Osteocyte (in vitro differentiated cells): ENCODE measurements at regions not wholly inside any gene's neighbourhood (a gene's known extent, or its start where the extent isn't known, plus 50 kb on each side); places are given as distances from the start of the nearest gene placed in this dataset.

Experiments
- DNase-seq: peaks from one replicate; pipeline ENCODE4 v3.0.0; 2021; ENCODE audit warnings: mixed read lengths; ENCODE audit not compliant: unreplicated experiment; ENCODE audit errors: extremely low spot score
- H3K27ac Mint-ChIP-seq: one replicate; pipeline ENCODE4 v1.8.0; 2021; ENCODE audit warnings: mild to moderate bottlenecking, mixed read lengths; ENCODE audit not compliant: unreplicated experiment
- H3K27me3 Mint-ChIP-seq: one replicate; pipeline ENCODE4 v1.8.0; 2021; ENCODE audit warnings: mixed read lengths; ENCODE audit not compliant: unreplicated experiment
- H3K36me3 Mint-ChIP-seq: one replicate; pipeline ENCODE4 v1.8.0; 2021; ENCODE audit warnings: mixed read lengths; ENCODE audit not compliant: unreplicated experiment
- H3K4me1 Mint-ChIP-seq: one replicate; pipeline ENCODE4 v1.8.0; 2021; ENCODE audit warnings: mixed read lengths; ENCODE audit not compliant: unreplicated experiment
- H3K4me3 Mint-ChIP-seq: one replicate; pipeline ENCODE4 v1.8.0; 2021; ENCODE audit warnings: mild to moderate bottlenecking, moderate library complexity, mixed read lengths; ENCODE audit not compliant: unreplicated experiment
- H3K9me3 Mint-ChIP-seq: one replicate; pipeline ENCODE4 v1.8.0; 2021; ENCODE audit warnings: mixed read lengths; ENCODE audit not compliant: unreplicated experiment
- CTCF ChIP-seq: fragments of 200-600 bp; sonication (generic); IDR thresholded peaks from 2 replicates; pipeline ENCODE4 v1.5.0; 2021; ENCODE audit warnings: antibody characterized with exemption, mild to moderate bottlenecking, moderate library complexity

DNA sequence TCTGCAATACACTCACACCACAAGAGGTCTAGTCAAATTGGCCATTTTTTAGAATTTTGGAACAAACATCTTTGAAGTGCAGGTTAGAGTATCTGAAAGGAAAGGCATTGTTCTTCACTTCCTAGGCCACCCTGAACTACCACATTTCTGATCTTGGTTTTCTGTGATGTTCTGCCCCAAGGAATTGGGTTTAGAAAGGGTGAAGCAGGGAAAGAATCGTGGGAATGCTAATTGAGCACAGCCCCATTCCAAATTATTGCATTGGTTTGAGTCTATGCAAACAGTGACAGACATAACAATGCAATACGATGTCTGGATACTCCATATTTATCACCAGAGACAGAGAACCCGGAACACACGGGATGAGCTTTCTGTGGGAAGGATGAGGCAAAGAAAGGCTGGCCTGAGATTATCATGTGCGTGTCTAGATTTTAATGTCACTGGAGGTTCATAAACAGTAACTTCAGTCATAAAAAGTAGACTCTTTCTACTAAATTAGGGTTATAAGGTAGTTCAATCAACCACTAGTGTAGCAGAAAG, 195.3 kb upstream of the BLID start:
- TF ChIP-seq CTCF = no peak
- Mint-ChIP-seq H3K4me1 (no peaks in the 10 kb centered on the region), H3K9me3 (no peaks in the 10 kb centered on the region), H3K27ac (no peak overlapping the region), H3K27me3 (peaks cover 54% of the 10 kb centered on the region), H3K36me3 (no peaks in the 10 kb centered on the region), H3K4me3 (no peak overlapping the region)
- DNase-seq = no peak

DNA sequence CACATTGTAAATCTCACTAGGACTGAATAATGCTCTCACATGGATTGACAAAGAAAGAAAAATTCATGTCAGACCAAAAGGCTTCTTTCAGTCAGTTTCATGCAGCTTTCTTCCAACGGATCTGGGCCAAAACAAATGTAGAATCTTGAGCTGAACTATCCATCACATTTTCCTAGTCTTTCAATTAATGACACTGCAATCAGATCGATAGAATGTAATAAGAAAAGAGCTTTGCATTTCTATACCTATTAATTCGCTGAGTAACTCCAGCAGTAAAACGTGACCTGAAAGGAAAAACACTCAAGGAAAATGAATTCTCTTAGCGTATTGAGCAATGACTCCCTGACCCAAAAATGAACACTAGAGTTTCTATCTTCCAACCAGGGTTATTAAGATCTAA, 194.8 kb upstream of the BLID start:
- no peak overlapping the region for H3K4me3 Mint-ChIP-seq
- H3K4me1 Mint-ChIP-seq = no peaks in the 10 kb centered on the region

GRCh38 chr11:122309262-122309925, 193.4 kb upstream of the BLID start:
- Mint-ChIP-seq H3K27me3 (peaks cover 64% of the 10 kb centered on the region), H3K36me3 (no peaks in the 10 kb centered on the region), H3K4me1 (no peaks in the 10 kb centered on the region), H3K27ac (no peak overlapping the region), H3K4me3 (no peak overlapping the region), H3K9me3 (no peaks in the 10 kb centered on the region)
- DNase-seq = no peak
- no peak for TF ChIP-seq CTCF

More for the DNA sequence above, 194.8 kb upstream of the BLID start:
- no peak for DNase-seq
- no peak overlapping the region for H3K27ac Mint-ChIP-seq
- H3K36me3 Mint-ChIP-seq = no peaks in the 10 kb centered on the region
- no peak for TF ChIP-seq CTCF
- H3K9me3 Mint-ChIP-seq = no peaks in the 10 kb centered on the region
- H3K27me3 Mint-ChIP-seq = peaks cover 57% of the 10 kb centered on the region

GRCh38 chr11:122308226-122308625, 192.2 kb upstream of the BLID start:
- Mint-ChIP-seq H3K27me3 (peaks cover 55% of the 10 kb centered on the region), H3K4me3 (no peak overlapping the region), H3K27ac (no peak overlapping the region), H3K4me1 (no peaks in the 10 kb centered on the region), H3K9me3 (no peaks in the 10 kb centered on the region), H3K36me3 (no peaks in the 10 kb centered on the region)
- no peak for TF ChIP-seq CTCF
- DNase-seq = no peak

DNA sequence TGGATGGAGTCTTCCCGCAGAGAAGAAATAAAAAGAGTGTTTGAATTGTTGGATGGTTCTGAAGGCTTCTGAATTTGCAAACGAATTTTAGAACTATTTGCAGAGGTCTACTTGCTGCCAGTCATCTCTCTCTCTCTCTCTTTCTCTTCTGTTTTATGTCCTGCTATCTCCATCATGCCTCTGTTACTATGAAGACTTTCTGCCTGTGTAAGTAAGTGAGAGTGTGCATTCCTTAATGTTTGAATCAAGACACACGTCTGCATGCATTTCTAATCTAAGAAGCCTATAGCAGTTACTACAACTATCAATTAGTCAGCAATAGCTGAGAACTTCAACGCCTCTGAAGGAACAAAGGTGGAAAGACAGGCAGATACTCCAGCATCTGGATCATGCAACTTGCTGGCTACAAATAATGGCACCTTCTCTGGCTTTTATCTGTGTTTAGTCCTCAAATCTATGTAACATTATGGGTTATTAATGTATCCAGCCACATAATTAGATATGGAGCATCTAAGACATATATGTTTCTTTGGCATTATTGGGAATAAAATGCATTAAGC, 191.5 kb upstream of the BLID start:
- H3K4me1 Mint-ChIP-seq = no peaks in the 10 kb centered on the region
- DNase-seq = no peak
- no peak for TF ChIP-seq CTCF

More for the DNA sequence above, 191.5 kb upstream of the BLID start:
- Mint-ChIP-seq H3K27me3 (peaks cover 50% of the 10 kb centered on the region), H3K4me3 (no peak overlapping the region), H3K27ac (no peak overlapping the region), H3K36me3 (no peaks in the 10 kb centered on the region), H3K9me3 (no peaks in the 10 kb centered on the region)
